ENCODE measurements at regions not wholly inside any gene's neighbourhood (a gene's known extent, or its start where the extent isn't known, plus 50 kb on each side); places are given as distances from the start of the nearest gene placed in this dataset.

GRCh38 chr1:222042120-222042519, 300.2 kb upstream of the DUSP10 start:
- Histone ChIP-seq H3K9me3 (ENCODE audit: low read depth) (no peaks in the 10 kb centered on the region), H2AFZ (no peak overlapping the region), H3K79me2 (no peaks in the 10 kb centered on the region), H3K4me3 (no peak overlapping the region), H3K9me2 (replicated peaks; ENCODE audit: insufficient read depth) (no peaks in the 10 kb centered on the region), H3K27ac (no peak overlapping the region), H3K27me3 (no peaks in the 10 kb centered on the region), H3K4me1 (ENCODE audit: insufficient read depth) (peaks cover 10% of the 10 kb centered on the region), H3K36me3 (replicated peaks; ENCODE audit: insufficient read depth, low read depth) (no peaks in the 10 kb centered on the region), H3K4me2 (no peak overlapping the region), H4K20me1 (ENCODE audit: insufficient read depth, poor library complexity, severe bottlenecking) (no peaks in the 10 kb centered on the region)
- WGBS (ENCODE audit: low lambda C conversion rate, missing lambda C conversion rate) = 80% methylated on average over 6 of the region's 6 CpGs
- DNase-seq (ENCODE audit: low spot score) = peak; percentile 11
- no peak for TF ChIP-seq EZH2phosphoT487 (IDR thresholded peaks at IDR 0.05; ENCODE audit: low read depth, severe bottlenecking, unreplicated experiment)
- no peak for TF ChIP-seq CTCF (IDR thresholded peaks at IDR 0.05; ENCODE audit: poor library complexity)
- TF ChIP-seq EZH2 (IDR thresholded peaks at IDR 0.05; ENCODE audit: borderline replicate concordance) = no peak

GRCh38 chr1:222040955-222041354, 299.1 kb upstream of the DUSP10 start:
- DNase-seq (ENCODE audit: low spot score) = no peak
- Histone ChIP-seq H3K27ac (no peak overlapping the region), H4K20me1 (ENCODE audit: insufficient read depth, poor library complexity, severe bottlenecking) (no peaks in the 10 kb centered on the region), H3K4me1 (ENCODE audit: insufficient read depth) (peaks cover 10% of the 10 kb centered on the region), H3K9me2 (replicated peaks; ENCODE audit: insufficient read depth) (no peaks in the 10 kb centered on the region), H3K79me2 (no peaks in the 10 kb centered on the region), H3K9me3 (ENCODE audit: low read depth) (no peaks in the 10 kb centered on the region), H3K27me3 (no peaks in the 10 kb centered on the region), H3K36me3 (replicated peaks; ENCODE audit: insufficient read depth, low read depth) (no peaks in the 10 kb centered on the region), H3K4me2 (no peak overlapping the region), H3K4me3 (no peak overlapping the region), H2AFZ (no peak overlapping the region)
- WGBS (ENCODE audit: low lambda C conversion rate, missing lambda C conversion rate) = 90% methylated on average over 4 of the region's 4 CpGs
- TF ChIP-seq CTCF (IDR thresholded peaks at IDR 0.05; ENCODE audit: poor library complexity) (no peak), EZH2phosphoT487 (IDR thresholded peaks at IDR 0.05; ENCODE audit: low read depth, severe bottlenecking, unreplicated experiment) (no peak), EZH2 (IDR thresholded peaks at IDR 0.05; ENCODE audit: borderline replicate concordance) (no peak)

GRCh38 chr1:222040121-222040805, 298.4 kb upstream of the DUSP10 start:
- Histone ChIP-seq H3K27ac (no peak overlapping the region), H3K9me2 (replicated peaks; ENCODE audit: insufficient read depth) (no peaks in the 10 kb centered on the region), H4K20me1 (ENCODE audit: insufficient read depth, poor library complexity, severe bottlenecking) (no peaks in the 10 kb centered on the region), H3K4me3 (no peak overlapping the region), H3K79me2 (no peaks in the 10 kb centered on the region), H2AFZ (no peak overlapping the region), H3K36me3 (replicated peaks; ENCODE audit: insufficient read depth, low read depth) (no peaks in the 10 kb centered on the region), H3K27me3 (no peaks in the 10 kb centered on the region), H3K9me3 (ENCODE audit: low read depth) (no peaks in the 10 kb centered on the region), H3K4me2 (no peak overlapping the region), H3K4me1 (ENCODE audit: insufficient read depth) (peaks cover 10% of the 10 kb centered on the region)
- WGBS (ENCODE audit: low lambda C conversion rate, missing lambda C conversion rate) = 90% methylated on average over 11 of the region's 11 CpGs
- no peak for DNase-seq (ENCODE audit: low spot score)
- no peak for TF ChIP-seq EZH2 (IDR thresholded peaks at IDR 0.05; ENCODE audit: borderline replicate concordance)
- TF ChIP-seq CTCF (IDR thresholded peaks at IDR 0.05; ENCODE audit: poor library complexity) = no peak
- TF ChIP-seq EZH2phosphoT487 (IDR thresholded peaks at IDR 0.05; ENCODE audit: low read depth, severe bottlenecking, unreplicated experiment) = no peak

All from hepatocyte (in vitro differentiated cells).